GM12864 (cell line): ENCODE measurements at regions not wholly inside any gene's neighbourhood (a gene's known extent, or its start where the extent isn't known, plus 50 kb on each side); places are given as distances from the start of the nearest gene placed in this dataset.
"Not testable (repeated sequence)": the region's sequence is repeated elsewhere in the genome, so short reads cannot be mapped to it uniquely, and the experiment has no call there.

Experiments used
- DNase-seq: peaks from one replicate; pipeline ENCODE4 v3.0.0-alpha.2; 2011; ENCODE audit warnings: low read depth
- H3K4me3 ChIP-seq: 2 replicates; pipeline ENCODE4 v1.5.1; 2011; ENCODE audit warnings: mild to moderate bottlenecking, low read depth, low read length, control low read depth
- TF ChIP-seq, protein P1 (sequence below): IDR thresholded peaks from 2 replicates; pipeline ENCODE4 v1.5.1; 2011; ENCODE audit warnings: low read depth, mild to moderate bottlenecking, moderate library complexity, low read length, control low read depth, inconsistent platforms; ENCODE audit errors: missing control alignments

DNA sequence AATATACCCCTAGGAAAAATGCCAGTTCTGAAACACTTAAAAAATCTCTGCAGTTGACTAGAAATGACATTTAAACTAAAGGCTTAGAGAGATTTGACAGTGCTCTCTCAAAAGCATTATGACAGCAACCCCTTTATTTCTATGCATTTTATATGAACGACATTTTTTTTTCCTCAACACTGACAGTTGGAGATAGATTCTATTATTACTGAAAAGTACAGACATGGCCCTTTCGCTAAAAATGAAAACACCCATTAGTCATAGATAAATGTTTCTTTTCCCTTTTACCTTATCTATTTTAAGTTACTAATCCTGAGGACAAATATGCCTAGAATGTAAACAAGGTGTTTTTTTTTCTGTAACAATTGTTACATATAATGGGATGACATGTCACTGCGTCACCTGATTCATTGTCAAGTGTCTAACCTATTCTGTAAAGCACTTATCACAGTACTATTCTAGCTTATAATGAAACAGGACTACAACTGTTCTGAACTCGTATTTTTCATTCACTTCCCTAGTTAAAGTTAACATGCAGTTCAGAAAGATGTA, 1169.6 kb upstream of the CRIM1 start:
- no peak overlapping the region for H3K4me3 ChIP-seq
- no peak for DNase-seq
- TF ChIP-seq, protein P1, sequence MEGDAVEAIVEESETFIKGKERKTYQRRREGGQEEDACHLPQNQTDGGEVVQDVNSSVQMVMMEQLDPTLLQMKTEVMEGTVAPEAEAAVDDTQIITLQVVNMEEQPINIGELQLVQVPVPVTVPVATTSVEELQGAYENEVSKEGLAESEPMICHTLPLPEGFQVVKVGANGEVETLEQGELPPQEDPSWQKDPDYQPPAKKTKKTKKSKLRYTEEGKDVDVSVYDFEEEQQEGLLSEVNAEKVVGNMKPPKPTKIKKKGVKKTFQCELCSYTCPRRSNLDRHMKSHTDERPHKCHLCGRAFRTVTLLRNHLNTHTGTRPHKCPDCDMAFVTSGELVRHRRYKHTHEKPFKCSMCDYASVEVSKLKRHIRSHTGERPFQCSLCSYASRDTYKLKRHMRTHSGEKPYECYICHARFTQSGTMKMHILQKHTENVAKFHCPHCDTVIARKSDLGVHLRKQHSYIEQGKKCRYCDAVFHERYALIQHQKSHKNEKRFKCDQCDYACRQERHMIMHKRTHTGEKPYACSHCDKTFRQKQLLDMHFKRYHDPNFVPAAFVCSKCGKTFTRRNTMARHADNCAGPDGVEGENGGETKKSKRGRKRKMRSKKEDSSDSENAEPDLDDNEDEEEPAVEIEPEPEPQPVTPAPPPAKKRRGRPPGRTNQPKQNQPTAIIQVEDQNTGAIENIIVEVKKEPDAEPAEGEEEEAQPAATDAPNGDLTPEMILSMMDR, result no peak

DNA sequence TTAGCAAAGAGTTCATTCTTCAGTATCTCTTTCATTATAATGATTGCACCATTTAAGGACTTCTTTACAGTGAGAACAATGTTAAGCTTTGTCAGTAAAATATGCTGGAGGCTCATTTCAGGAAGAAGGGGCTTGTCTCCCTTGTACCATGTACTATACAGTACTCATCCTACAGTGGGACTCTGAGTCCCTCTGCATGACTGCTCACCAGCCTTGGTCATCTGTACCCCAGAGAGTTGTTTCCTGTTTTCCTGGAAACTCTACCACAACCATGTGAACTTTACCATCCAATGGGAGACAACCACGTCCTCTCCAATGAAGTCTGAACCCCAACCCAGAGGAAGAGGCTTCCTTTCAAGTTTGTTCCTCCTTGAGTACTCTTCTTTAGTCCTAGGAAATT, 1171.1 kb upstream of the CRIM1 start:
- H3K4me3 ChIP-seq, result no peak overlapping the region
- no peak for DNase-seq
- TF ChIP-seq, protein P1, result no peak

DNA sequence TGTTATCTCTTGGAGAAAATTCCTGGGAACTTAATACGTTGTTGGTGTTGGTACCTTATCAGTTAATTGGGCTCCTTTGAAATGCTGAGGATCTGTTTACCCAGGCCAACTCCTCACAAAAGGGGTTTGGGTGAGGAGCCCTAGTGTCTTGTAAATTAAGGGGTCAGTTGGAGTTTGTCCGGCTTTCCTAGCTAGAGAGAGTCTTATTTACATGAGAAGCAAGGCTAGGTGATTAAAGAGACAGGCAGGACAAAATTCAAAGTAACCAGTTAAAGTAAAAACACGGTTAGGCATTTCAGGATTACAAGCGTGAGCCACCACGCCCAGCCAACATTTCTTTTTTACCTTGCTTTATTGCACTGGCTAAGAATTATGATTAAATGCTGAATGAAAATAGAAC, 1178.9 kb upstream of the CRIM1 start:
- not testable (repeated sequence) for H3K4me3 ChIP-seq

DNA sequence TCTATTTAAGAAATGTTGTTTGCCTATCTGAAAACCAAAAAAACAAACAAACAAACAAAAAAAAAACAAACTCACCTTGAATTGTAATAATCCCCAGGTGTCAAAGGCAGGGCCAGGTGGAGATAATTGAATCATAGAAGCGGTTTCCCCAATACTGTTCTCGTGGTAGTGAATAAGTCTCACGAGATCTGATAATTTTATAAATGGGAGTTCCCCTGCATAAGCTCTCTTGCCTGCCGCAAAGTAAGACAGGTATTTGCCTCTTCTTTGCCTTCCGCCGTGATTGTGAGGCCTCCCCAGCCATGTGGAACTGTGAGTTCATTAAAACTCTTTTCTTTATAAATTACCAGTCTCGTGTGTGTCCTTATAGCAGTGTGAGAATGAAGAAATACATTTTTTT, 1180.7 kb upstream of the CRIM1 start:
- no peak overlapping the region for H3K4me3 ChIP-seq
- no peak for DNase-seq
- TF ChIP-seq, protein P1, result no peak

More for the DNA sequence above, 1178.9 kb upstream of the CRIM1 start:
- not testable (repeated sequence) for DNase-seq

DNA sequence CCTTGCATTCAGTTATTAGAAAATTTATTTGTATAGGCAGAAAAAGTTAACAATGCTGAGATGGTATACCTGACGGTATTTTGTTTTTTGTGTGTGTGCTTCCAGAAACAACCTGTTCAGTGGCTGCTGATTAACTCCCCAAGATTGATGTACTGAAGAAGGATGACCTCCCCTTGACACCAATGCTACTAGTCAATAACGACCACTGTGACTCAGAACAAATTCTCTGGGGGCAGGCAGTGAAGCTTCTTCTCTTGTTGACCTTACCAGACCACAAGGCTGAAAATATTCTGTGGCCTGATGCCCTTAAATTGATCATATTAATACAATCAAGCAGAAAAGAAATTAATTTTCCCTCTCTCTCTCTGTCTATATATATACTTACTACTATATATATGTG, 1182.9 kb upstream of the CRIM1 start:
- TF ChIP-seq, protein P1, result no peak
- no peak for DNase-seq
- no peak overlapping the region for H3K4me3 ChIP-seq

DNA sequence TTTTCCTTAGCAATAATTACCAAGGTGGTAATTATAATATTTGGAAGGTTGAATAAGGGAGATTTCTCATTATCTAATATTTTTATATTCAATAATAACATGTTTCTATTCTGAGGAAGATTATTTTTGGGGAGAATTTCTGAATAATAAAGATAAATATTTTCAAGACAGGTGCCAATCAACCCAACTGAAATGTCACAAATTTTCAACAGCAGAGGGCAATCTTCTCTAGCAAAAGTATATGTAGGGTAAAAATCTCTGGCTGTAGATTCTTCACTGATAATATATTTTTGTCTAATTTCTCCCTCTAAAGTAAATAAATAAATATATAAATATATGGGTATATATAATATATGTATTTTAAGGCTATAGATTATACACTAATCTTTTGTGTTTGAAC, 1187.2 kb upstream of the CRIM1 start:
- DNase-seq, result no peak
- TF ChIP-seq, protein P1, result no peak

DNA sequence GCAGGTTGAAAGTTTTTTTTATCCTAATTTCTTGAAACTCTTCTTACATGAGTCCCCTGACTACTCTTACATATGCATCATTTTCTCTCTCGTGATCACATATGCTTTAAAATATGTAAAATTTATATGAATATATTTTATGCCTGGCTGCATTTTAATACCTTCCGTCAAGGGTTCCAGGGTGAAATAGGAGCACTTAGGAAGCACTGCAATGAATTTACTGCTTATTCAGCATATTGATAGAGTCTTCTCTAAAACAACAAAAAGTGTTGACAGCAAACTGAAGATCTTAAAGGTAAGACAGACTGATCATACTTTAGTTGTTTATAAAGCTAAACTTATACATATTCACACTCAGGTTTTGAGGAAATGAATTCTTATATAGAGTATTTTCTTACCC, 1191.6 kb upstream of the CRIM1 start:
- no peak overlapping the region for H3K4me3 ChIP-seq
- TF ChIP-seq, protein P1, result no peak
- no peak for DNase-seq

More for the DNA sequence above, 1187.2 kb upstream of the CRIM1 start:
- H3K4me3 ChIP-seq, result no peak overlapping the region
